DMS153 treated with DMSO at 0.1 percent for 48 hours (cell line): ENCODE measurements at regions not wholly inside any gene's neighbourhood (a gene's known extent, or its start where the extent isn't known, plus 50 kb on each side); places are given as distances from the start of the nearest gene placed in this dataset.
"Not testable (repeated sequence)": the region's sequence is repeated elsewhere in the genome, so short reads cannot be mapped to it uniquely, and the experiment has no call there.

Source experiments
- DNase-seq: peaks from one replicate; lab custom pipeline; 2025; ENCODE audit not compliant: unreplicated experiment; lab: John Stamatoyannopoulos, UW

DNA sequence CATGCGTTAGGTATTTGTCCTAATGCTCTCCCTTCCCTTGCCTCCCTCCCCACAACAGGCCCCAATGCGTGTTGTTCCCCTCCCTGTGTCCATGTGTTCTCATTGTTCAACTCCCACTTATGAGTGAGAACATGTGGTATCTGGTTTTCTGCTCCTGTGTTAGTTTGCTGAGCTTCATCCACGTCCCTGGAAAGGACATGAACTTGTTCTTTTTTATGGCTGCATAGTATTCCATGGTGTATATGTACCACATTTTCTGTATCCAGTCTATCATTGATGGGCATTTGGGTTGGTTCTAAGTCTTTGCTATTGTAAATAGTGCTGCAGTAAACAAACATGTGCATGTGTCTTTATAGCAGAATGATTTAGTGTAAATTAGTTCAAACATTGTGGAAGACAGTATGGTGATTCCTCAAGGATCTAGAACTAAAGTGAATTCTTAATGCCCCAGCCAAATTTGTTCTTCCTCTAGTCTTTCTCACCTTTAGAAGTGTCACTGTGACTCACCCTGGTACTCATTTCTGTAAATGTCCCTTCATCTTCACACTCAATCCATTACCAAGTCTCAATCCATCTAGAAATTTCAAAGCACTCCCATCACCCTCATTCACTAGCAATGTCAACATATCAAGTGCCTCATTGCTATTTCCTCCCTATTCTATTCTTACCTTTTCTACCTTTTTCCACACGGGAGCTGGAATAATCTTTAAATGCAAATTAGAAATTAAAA, 123.9 kb downstream of the MREG start:
- DNase-seq = not testable (repeated sequence)

DNA sequence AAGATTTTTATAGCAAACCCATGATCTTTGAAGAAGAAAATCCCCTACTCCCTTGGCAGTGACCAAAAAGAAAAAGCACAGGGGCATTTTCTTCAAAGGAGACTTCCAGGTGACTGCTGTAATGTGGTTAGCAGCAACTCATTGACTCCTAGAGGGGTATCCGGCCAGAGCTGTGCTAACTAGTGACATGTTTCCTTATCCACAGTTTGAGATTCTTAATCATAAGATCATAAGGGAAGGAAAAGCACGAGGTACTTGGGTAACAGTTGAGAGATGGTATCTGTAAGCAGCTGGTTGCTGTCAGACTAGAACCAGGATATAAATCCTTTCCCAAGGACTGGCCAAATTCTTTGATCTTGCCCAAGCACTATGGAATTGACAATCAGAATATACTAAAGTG, 124.7 kb downstream of the MREG start:
- DNase-seq = no peak

DNA sequence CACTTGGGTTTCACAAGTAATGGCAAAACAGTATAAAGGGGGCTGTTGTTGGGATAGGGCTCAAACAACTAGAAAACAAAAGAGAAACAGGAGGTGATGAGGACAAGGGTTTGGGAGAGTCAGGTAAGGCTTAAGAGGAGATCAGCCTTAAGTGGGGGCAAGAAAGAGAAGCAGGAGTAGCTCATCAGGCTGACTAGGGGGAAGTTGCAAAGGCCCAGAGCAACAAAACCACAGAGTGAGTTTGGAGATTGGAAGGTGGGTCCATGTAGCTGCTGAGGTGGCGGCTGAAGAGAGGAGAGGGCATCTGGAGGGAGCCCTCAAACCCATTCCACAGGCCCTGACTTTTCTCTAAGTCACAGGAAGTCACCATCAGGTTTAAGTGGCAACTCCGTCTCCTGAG, 126.0 kb downstream of the MREG start:
- DNase-seq = no peak

DNA sequence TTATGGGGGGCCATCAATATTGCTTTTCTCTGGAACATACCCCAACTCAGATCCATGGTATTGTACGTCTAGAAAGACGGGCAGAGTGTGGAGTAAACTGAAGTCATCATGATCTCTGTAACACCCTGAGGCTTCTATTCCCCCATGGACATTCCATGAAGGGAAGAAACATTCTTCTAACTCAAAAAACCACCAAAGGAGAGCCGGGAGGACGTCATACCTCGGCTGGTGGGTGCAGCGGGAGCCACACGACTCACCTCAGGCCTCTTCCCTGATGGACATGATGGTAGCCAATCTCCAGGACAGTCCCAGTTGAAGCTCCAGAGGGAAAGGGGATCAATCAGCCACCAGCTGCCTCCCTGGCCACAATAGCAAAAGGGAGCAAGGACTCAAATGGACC, 127.3 kb downstream of the MREG start:
- no peak for DNase-seq

DNA sequence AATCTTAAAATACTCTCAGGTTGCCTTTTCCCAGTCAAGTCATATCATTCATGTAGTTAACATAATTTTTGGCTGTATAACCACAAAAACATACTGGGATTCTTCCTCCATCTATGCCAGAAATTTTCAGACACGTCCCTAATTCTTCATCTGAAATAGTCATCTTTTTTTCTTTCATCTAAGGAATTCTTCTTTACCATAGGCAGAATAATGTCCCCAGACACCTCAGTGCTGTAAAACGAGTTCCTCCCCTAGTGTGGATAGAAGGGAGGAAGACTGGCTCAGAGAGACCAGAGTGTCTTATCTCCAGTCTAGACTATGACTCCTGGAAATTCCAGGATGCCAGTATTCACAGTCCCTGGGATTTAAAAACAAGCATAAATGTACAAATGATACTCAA, 127.8 kb downstream of the MREG start:
- no peak for DNase-seq

DNA sequence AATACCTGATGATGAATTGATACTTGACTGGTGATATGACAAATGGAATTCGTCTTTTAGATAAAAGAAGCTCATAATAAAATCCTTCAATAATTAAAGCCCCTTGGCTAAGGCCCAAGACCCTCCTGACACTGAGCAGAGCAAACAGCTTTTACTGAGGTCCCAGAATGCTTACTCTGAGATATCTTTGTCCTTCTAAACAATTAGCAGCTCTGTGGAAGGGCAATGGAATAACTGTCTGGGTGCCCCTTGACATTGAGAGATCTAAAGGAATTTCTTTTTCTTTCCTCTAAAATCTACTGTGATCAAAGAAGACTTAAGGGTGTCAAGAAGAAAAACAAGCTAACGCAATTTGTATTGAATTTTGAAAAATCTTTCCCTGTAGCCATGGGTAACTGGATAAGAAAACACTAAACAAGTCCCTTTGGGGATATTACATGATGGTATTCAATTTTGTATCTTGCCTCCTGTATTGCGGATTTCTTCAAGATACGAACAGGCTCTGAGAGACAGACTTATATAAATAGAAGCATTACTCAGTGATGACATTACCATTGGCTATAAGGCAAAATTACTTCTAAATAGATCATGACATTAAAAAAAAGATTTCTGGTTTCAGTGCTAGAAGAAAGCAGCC, 128.8 kb downstream of the MREG start:
- no peak for DNase-seq

DNA sequence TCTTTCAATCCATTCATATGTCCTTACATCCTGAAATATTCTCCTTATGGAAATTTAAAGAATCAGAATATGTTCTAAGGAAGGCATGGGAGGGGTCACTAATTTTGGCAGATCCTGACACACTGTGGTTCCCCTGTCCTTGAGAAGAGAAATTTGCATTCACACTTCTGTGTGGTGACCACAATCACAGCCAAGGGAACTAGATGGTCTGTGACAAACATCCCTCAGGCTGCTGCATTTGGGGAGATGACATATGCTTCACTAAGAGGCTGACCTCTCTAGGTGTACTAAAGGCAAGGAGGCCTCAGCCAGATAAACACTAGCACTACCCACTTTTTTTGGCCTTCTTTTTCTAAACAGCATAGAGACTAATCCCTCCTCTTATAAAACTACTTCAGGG, 129.6 kb downstream of the MREG start:
- DNase-seq = no peak

DNA sequence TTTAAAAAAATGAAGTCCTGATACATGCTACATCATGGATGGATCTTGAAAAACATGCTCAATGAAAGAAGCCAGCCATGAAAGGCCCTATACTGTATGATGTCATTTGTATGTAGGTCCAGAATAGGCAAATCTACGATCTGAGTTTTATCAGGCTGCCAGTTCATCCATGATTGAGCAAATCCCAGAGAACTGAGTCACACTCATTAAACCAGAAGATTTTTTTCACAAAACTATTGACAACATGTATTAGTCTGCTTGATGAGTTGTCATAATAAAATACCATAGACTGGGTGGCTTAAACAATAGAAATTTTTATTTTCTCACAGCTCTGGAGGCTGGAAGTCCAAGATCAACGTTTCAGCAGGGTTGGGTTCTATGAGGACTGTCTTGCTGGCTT, 130.7 kb downstream of the MREG start:
- DNase-seq = no peak

DNA sequence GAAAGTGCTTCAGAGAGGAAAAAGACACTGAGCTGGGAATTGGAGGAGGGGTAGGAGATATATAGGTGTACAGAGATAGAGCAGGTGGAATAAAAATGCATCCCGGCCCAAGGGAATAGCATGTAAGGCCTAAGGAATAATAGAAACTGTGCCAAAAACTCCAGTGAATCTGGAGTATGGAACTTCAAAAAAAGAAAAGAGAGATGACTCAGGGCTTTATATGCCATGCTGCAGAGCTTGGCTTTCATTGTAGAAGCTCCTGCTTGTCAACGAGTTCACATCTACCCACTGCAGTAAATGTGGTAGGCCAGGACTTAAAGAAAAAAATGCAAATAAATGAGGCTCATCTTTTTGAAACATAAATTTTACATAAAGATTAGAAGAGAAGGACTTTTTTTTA, 131.8 kb downstream of the MREG start:
- DNase-seq = no peak

DNA sequence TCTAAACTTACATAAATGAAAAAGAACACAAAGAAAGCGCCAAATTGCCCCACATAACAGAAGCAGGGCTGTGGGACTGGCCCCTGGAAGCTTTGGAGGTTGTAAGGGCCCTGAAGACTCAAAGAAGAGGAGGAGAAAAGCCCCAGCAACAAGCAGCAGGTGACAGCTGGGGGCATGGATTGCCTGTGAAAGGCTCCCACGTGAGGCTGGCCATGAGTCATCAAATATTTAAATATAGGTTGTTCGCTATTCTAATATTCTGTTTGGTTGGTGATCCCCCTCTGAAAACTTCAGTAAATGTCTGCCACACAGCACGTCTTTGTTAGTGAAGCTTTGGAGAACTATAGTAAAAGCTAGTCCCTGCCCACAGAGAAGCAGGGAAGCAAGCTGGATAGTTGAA, 132.4 kb downstream of the MREG start:
- DNase-seq = no peak

DNA sequence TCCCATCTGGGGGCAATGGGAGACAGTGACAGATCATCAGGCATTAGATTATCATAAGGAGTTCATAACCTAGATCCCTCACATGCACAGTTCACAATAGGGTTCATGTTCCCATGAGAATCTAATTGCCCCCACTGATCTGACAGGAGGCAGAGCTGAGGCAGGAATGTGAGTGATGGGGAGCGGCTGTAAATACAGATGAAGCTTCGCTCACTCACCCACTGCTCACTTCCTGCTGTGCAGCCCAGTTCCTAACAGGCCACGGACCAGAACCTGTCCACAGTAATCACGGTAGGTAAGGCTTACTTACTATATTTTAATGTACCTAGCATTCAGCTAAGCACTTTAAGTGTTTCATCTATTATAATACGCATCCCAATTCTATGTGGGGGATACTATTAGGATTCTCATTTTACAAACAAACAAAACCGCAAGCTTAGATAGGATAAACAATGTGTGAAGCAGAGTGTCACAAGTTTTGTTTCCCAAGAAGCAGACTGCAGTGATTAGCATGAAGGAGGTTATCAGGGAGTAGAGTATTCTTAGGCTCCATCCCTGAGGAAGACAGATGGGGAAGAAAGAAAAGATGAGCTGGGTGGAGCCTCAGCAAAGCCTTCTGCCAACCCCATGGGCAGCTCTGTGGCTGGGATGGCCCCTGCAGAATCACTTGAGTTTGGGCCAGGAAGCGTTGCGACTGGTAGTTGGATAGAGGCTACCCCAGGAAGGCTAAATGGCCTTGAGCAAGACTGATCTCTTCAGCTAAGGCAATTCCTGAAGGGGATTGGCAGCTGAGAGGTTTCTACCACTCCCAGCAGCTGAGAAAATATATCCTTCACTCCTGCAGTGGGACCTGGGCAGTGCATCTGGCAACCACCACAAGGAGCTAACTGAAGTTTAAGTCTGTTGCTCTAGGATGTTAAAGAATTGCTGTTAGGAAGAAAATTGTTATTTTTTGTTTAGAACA, 133.1 kb downstream of the MREG start:
- no peak for DNase-seq

DNA sequence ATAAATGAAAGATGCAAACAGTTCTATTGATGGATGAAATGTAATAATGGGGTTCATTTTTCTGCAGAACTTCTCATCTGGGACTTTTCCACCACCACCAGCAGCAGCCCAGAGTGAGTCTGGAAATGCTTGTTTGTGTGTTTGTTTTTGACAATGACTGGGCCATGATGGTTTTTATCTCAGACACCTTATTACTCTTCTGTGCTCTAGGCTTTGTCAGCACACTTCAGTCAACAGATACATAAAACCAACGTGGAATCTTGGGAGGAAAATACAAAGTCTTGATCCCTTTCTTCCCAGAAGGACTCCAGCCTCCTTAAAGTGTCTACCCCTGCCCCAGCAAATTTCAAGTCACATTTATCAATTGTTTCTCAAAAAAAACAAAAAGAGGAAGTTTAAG, 134.0 kb downstream of the MREG start:
- no peak for DNase-seq

DNA sequence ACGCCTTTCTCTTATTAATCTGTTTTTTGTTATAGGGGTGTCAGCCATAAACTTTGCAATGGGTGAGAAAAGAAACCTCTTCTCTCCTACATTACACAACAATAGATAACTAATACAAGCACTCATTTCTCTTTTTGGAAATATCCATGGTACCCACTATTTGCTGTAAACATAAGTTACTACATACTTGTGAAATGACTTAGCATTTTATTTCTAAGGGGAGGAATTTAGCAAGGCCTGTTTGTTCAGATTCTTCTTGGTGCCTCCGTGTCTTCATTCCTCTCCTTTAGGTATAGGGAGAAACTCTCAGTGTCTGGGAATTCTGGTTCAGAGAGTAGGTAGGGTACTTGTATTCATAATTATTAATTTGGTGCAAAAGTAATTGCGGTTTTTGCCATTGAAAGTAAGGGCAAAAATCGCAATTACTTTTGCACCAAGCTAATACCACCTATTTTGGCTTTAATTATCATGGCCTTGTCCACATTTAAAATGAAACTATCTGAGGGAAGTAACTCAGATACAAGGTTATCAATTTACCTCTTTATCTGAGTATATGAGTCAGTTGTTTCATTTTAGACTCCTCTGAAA, 134.8 kb downstream of the MREG start:
- DNase-seq = no peak

DNA sequence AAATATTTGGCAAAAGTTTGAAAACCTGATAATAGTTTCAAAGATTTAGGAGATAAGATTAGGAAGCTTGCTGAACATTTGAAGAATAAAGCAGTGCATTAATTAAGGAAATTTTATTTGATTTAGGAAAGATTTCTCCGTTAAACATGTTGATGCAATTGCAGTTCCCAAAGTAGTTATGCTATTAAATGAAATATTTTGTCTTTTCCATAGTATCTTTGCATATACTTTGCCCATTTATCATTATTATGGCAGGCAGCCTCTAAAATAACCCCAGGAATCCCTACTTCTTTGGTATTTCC, 136.5 kb downstream of the MREG start:
- no peak for DNase-seq

DNA sequence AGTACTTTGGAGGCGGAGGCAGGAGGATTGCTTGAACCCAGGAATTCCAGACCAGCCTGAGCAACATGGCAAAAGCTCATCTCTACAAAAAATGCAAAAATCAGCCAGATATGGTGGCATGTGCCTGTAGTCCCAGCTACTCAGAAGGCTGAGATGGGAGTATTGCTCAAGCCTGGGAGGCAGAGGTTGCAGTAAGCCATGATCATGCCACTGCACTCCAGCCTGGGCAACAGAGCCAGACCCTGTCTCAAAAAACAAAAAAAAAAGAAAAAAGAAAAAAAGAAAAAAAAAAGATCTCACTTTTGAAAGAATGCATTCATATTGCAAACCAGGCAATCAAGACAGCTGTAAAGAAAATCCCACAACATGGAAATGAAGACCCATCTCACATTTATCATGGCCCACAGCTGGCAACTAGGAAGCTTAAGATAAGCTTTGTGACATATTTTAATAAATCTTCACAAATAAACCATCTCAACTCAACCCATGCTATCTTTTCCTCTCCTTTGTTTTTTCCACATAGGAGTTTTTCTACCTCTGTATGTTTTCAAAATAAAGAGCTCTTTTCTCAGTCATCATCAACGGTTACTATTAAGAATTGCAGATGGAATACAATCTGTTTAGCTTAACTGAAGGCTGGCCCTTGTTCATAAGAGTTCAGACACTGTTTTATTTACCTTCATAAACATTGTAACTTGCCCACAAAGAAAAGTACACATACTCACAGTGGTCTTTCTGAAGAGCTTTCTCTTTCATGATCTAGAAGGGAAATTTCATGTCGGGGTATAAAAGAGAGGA, 137.0 kb downstream of the MREG start:
- no peak for DNase-seq

DNA sequence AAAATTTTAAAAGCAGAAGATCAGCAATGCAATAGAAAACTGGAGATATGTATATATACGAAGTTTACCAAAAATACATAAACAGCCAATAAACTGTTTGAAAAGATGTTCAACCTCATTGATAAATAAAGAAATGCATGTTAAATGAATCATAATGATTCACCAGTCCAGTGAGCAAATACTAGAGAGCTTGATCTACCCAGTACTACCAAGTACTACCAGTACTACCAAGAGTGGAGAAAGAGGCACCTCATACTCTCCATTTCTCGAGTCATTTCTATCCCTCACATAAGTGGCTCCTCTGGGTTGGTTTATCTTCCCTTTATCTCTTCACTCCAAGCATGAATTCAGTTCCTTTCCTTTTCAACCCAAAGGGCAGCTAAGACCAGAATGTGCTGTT, 138.9 kb downstream of the MREG start:
- no peak for DNase-seq

DNA sequence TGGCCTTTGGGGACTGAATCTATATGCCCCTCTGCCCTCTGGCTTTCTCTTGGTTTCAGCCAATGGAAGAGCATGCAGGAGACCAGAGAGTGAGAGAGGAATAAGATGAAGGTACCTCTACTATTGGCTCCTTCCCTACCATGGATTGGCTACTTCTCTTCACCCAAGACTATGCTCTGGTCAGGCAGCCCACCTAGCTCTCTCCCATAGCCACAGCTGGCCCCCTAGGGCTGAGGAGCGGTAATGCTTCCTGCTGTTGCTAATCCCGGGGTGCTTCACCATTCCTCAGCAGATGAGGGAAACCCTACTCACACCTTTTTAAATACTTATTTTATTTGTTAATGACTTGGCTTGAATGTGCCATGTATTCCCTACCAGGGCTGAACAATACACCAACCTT, 142.4 kb downstream of the MREG start:
- no peak for DNase-seq

DNA sequence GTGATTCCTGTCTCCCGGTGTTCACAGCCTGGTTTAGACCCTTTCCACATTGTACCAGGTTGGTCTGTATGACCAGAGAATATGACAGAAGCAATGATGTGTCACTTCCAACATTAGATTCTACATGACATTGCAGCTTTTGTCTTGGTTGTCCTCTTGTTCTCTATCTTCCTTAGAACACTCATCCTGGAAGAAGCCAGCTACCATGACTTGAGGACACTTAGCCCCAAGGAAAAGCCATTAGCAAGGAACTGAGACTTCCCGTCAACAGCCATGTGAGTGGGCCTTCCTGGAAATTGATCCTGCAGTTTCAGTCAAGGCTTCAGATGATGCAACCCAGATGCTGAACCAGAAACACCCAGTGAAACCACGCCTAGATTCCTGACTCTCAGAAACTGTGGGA, 143.3 kb downstream of the MREG start:
- DNase-seq = no peak

DNA sequence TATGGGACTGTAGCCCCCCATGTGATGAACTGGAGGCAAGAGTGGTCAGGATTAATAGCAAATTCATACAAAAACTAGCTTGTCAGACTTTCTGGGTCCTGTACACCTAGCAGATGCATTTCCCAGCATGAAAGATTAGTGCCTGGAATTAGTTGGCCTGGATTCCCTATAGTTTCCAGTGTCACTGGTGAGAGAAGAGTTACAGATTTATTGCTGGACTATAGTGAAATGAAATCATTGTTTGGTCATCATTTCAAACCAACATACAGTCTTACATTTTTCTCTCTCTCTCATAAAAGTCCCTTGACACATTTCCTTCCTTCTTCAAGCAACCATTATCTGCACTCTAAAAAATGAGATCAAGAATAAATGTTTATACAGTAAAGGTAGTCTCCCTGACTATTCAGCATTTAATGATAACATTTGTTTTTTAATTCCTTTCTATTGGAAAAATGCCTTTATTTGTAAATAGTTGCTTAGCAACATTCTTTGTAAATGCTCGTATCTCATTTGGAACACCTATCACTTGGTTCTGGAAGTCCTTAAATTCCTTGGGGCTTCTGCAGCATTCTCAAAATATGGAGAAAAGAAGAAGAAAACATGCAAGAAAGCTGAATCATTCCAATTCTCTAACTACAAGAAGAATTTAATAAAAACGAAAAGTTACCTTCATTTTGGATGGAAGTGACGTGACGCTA, 144.4 kb downstream of the MREG start:
- no peak for DNase-seq

DNA sequence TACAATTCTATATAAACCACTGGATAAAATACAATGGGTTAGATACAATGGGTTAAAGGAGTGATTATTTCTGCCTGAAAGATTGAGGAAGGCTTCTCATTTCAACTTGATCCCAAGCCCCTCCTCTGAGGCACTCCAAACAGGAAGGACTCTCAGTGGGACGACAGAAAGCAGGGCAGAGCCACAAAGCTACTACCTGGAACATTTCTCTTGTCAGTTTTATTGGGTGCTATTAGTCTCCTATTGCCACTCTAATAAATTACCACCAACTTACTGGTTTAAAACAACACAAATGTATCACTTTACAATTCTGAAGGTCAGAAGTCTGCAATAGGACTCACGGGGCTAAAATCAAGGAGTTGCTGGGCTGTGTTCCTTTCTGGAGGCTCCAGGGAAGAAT, 146.7 kb downstream of the MREG start:
- DNase-seq = no peak
